Spleen (tissue), 11 donors: ENCODE measurements at regions not wholly inside any gene's neighbourhood (a gene's known extent, or its start where the extent isn't known, plus 50 kb on each side); places are given as distances from the start of the nearest gene placed in this dataset.

ENCODE experiments used
- DNase-seq: peaks from one replicate; pipeline ENCODE4 v3.0.0-alpha.2; 2020
- H3K27ac ChIP-seq, 8 donors: fragments of 200-600 bp; sonication (generic) in 7 of 8; 1 replicate in 4 of 8; 2 replicates in 4 of 8; pipeline versions ENCODE4 v1.5.0 to v1.8.0; 2016 to 2021; ENCODE audit warnings: inconsistent platforms in 4 of 8, mild to moderate bottlenecking in 4 of 8, moderate library complexity in 1 of 8
- H3K27me3 ChIP-seq, 7 donors: fragments of 200-600 bp; sonication (generic) in 6 of 7; replicated peaks in 1 of 7; 1 replicate in 4 of 7; 2 replicates in 3 of 7; pipeline versions ENCODE4 v1.5.0 to v1.8.0; 2016 to 2021; ENCODE audit warnings: inconsistent platforms in 3 of 7, mild to moderate bottlenecking in 1 of 7
- H3K36me3 ChIP-seq, 6 donors: fragments of 200-600 bp; sonication (generic) in 5 of 6; 1 replicate in 4 of 6; 2 replicates in 2 of 6; pipeline versions ENCODE4 v1.5.0 to v1.8.0; 2016 to 2021; ENCODE audit warnings: inconsistent platforms in 2 of 6
- H3K4me1 ChIP-seq, 6 donors: fragments of 200-600 bp; sonication (generic) in 5 of 6; 1 replicate in 3 of 6; 2 replicates in 3 of 6; pipeline versions ENCODE4 v1.5.0 to v1.8.0; 2016 to 2021; ENCODE audit warnings: inconsistent platforms in 3 of 6
- H3K4me3 ChIP-seq, 8 donors: fragments of 200-600 bp; sonication (generic) in 7 of 8; 1 replicate in 4 of 8; 2 replicates in 4 of 8; pipeline versions ENCODE4 v1.5.0 to v1.8.0; 2016 to 2021; ENCODE audit warnings: inconsistent platforms in 4 of 8, mild to moderate bottlenecking in 4 of 8, moderate library complexity in 2 of 8
- H3K9me3 ChIP-seq, 8 donors: fragments of 200-600 bp; sonication (generic) in 7 of 8; 1 replicate in 4 of 8; 2 replicates in 4 of 8; pipeline versions ENCODE4 v1.5.0 to v1.8.0; 2016 to 2021; ENCODE audit warnings: inconsistent platforms in 4 of 8
- CTCF ChIP-seq, 11 experiments: fragments of 200-600 bp in 7 of 11; fragments of 450-650 bp in 4 of 11; sonication (generic) in 4 of 11; IDR thresholded peaks in 8 of 11; conservative IDR thresholded peaks in 3 of 11; 1 replicate in 7 of 11; 2 replicates in 4 of 11; pipeline versions ENCODE4 v1.4.0 to v1.8.0; 2016 to 2021; ENCODE audit warnings: antibody characterized with exemption in 11 of 11, inconsistent platforms in 4 of 11, mild to moderate bottlenecking in 1 of 11
- POLR2A ChIP-seq, 3 donors: fragments of 450-650 bp; IDR thresholded peaks; one replicate each; pipeline ENCODE4 v1.5.1; 2017; ENCODE audit warnings: antibody characterized with exemption in 3 of 3, mild to moderate bottlenecking in 1 of 3
- POLR2AphosphoS5 ChIP-seq, 3 donors: sonication (generic); formaldehyde crosslinking; IDR thresholded peaks; one replicate each; pipeline ENCODE4 v1.5.1; 2017; ENCODE audit warnings: antibody characterized with exemption in 3 of 3
- WGBS, 5 donors: extraction: QIAGEN DNeasy Blood & Tissue Kit in 3 of 5; methylation state at CpG; one replicate each; pipeline versions ENCODE4 v1.1.5 to v1.1.7; 2013 to 2018; 5-methylcytosine and 5-hydroxymethylcytosine counted together
- intact Hi-C: fragments of 100-400 bp; cut with DNase I; formaldehyde crosslinking; loops from one replicate; pipeline ENCODE4 v1.15.0; 2023; ENCODE audit warnings: low total_unique reads
- small RNA-seq, 4 donors: library from RNA; depleted of rRNA; stranded (forward); fragments of <200 nt; gene quantifications; one replicate each; pipeline ENCODE3, GENCODE V24; 2016
- donor health status: healthy with polysubstance abuse.
- donor health status: DM: no; HTN: no; CAD: no; lungs with moderate emphysema.
- donor health status: DM: no; HTN: no; CAD: no.
- donor health status: Bipolar disorder and iron deficiency.
- donor health status: healthy.
- donor health status: DM: no; HTN: no; CAD: no.
- donor health status: DM: yes; HTN: yes; CAD: no.

GRCh38 chr4:187937557-187937956, 58.0 kb upstream of the ZFP42 start:
- no peak for TF ChIP-seq POLR2A (IDR thresholded peaks at IDR 0.05)
- TF ChIP-seq CTCF (IDR thresholded peaks at IDR 0.05 in 8 of 11, conservative IDR thresholded peaks at IDR 0.05 in 3 of 11), result no peak
- TF ChIP-seq POLR2AphosphoS5 (IDR thresholded peaks at IDR 0.05), result no peak
- peaks cover 0 to 22% (median 4%) of the 10 kb centered on the region in 8 donors for H3K9me3 ChIP-seq
- WGBS, 5 donors, result 90 to 95% (median 95%) methylated on average over 17 to 25 of the region's 25 CpGs
- H3K27ac ChIP-seq, result no peak overlapping the region
- intact Hi-C loops, result no loop called here
- H3K27me3 ChIP-seq, result no peaks in the 10 kb centered on the region
- no peaks in the 10 kb centered on the region for H3K4me1 ChIP-seq
- no peak for DNase-seq
- no peaks in the 10 kb centered on the region for H3K36me3 ChIP-seq
- no peak overlapping the region for H3K4me3 ChIP-seq

- no peaks in the 10 kb centered on the region for H3K4me1 ChIP-seq
- no peak overlapping the region for H3K4me3 ChIP-seq
- no peak overlapping the region for H3K27ac ChIP-seq
- WGBS, 5 donors, result 85 to 95% (median 88%) methylated on average over 8 of the region's 8 CpGs
- DNase-seq, result no peak
- intact Hi-C loops, result no loop called here
- H3K9me3 ChIP-seq, result peaks cover 0 to 27% (median 4%) of the 10 kb centered on the region in 8 donors
- TF ChIP-seq CTCF (IDR thresholded peaks at IDR 0.05 in 8 of 11, conservative IDR thresholded peaks at IDR 0.05 in 3 of 11) (no peak), POLR2AphosphoS5 (IDR thresholded peaks at IDR 0.05) (no peak)
- no peaks in the 10 kb centered on the region for H3K27me3 ChIP-seq
- no peaks in the 10 kb centered on the region for H3K36me3 ChIP-seq
Measured at GRCh38 chr4:187940299-187940698, 55.3 kb upstream of the ZFP42 start.

- WGBS, 5 donors, result 85 to 94% (median 90%) methylated on average over 6 of the region's 6 CpGs
- Histone ChIP-seq H3K27ac (no peak overlapping the region), H3K36me3 (no peaks in the 10 kb centered on the region), H3K9me3 (peaks cover 0 to 8% (median 0%) of the 10 kb centered on the region in 8 donors), H3K4me1 (no peaks in the 10 kb centered on the region), H3K27me3 (no peaks in the 10 kb centered on the region), H3K4me3 (no peak overlapping the region)
- TF ChIP-seq POLR2AphosphoS5 (IDR thresholded peaks at IDR 0.05) (no peak), POLR2A (IDR thresholded peaks at IDR 0.05) (no peak), CTCF (IDR thresholded peaks at IDR 0.05 in 8 of 11, conservative IDR thresholded peaks at IDR 0.05 in 3 of 11) (no peak)
- intact Hi-C loops, result no loop called here
- no peak for DNase-seq
Measured at GRCh38 chr4:187942968-187943367, 52.6 kb upstream of the ZFP42 start.

- peaks cover 0 to 6% (median 0%) of the 10 kb centered on the region in 8 donors for H3K9me3 ChIP-seq
- WGBS, 5 donors, result 76 to 89% (median 84%) methylated on average over 7 of the region's 7 CpGs
Measured at GRCh38 chr4:187944179-187944578, 51.4 kb upstream of the ZFP42 start.

More at GRCh38 chr4:187944179-187944578, 51.4 kb upstream of the ZFP42 start:
- no peaks in the 10 kb centered on the region for H3K4me1 ChIP-seq
- no peaks in the 10 kb centered on the region for H3K27me3 ChIP-seq
- DNase-seq, result no peak
- TF ChIP-seq POLR2A (IDR thresholded peaks at IDR 0.05), result no peak
- TF ChIP-seq CTCF (IDR thresholded peaks at IDR 0.05 in 8 of 11, conservative IDR thresholded peaks at IDR 0.05 in 3 of 11), result no peak
- TF ChIP-seq POLR2AphosphoS5 (IDR thresholded peaks at IDR 0.05), result no peak
- H3K4me3 ChIP-seq, result no peak overlapping the region
- intact Hi-C loops, result no loop called here
- H3K27ac ChIP-seq, result no peak overlapping the region
- no peaks in the 10 kb centered on the region for H3K36me3 ChIP-seq

Small RNAs in the stretch of these regions (small RNA-seq; reads per million reads assigned to genes)
- gene MRPS36P2, result 0 reads per million in 4 donors
